Peyer's patch (tissue), 4 donors: ENCODE measurements at regions not wholly inside any gene's neighbourhood (a gene's known extent, or its start where the extent isn't known, plus 50 kb on each side); places are given as distances from the start of the nearest gene placed in this dataset.
"Not testable (repeated sequence)": the region's sequence is repeated elsewhere in the genome, so short reads cannot be mapped to it uniquely, and the experiment has no call there.

Source experiments
- POLR2A ChIP-seq, 2 donors: fragments of 450-650 bp; IDR thresholded peaks; one replicate each; pipeline ENCODE4 v1.5.1; 2017; ENCODE audit warnings: antibody characterized with exemption in 2 of 2, mild to moderate bottlenecking in 2 of 2, moderate library complexity in 2 of 2
- TF ChIP-seq, protein P1 (sequence below), 6 experiments: fragments of 450-650 bp in 4 of 6; fragments of 200-600 bp in 2 of 6; sonication (generic) in 1 of 6; IDR thresholded peaks; one replicate each; pipeline ENCODE4 v1.5.1; 2017 to 2019; ENCODE audit warnings: antibody characterized with exemption in 6 of 6, mild to moderate bottlenecking in 3 of 6, moderate library complexity in 1 of 6

DNA sequence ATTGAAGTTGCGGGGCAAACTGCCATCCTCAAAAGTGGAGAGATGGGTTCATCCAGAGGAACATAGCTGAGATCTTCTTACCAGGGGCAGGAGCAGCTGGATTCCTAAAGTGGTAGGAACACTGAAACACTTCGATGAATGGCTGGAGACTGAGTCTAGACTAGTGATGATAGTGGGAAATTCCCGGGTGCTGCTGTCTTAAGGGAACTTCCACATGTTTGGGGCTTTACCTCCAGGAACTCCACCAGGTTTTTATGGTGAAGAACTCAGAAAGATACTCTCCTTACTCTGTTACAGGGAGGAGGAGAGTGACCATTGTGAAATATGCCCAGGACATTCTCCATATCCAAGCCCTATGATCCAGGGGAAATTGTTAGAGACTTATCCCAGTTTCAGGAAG lies 210.5 kb upstream of the FOLH1 start:
- TF ChIP-seq, protein P1, sequence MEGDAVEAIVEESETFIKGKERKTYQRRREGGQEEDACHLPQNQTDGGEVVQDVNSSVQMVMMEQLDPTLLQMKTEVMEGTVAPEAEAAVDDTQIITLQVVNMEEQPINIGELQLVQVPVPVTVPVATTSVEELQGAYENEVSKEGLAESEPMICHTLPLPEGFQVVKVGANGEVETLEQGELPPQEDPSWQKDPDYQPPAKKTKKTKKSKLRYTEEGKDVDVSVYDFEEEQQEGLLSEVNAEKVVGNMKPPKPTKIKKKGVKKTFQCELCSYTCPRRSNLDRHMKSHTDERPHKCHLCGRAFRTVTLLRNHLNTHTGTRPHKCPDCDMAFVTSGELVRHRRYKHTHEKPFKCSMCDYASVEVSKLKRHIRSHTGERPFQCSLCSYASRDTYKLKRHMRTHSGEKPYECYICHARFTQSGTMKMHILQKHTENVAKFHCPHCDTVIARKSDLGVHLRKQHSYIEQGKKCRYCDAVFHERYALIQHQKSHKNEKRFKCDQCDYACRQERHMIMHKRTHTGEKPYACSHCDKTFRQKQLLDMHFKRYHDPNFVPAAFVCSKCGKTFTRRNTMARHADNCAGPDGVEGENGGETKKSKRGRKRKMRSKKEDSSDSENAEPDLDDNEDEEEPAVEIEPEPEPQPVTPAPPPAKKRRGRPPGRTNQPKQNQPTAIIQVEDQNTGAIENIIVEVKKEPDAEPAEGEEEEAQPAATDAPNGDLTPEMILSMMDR (IDR thresholded peaks at IDR 0.05) = not testable (repeated sequence)
- TF ChIP-seq POLR2A (IDR thresholded peaks at IDR 0.05) = not testable (repeated sequence)
